Chondrocyte (in vitro differentiated cells): ENCODE measurements at regions not wholly inside any gene's neighbourhood (a gene's known extent, or its start where the extent isn't known, plus 50 kb on each side); places are given as distances from the start of the nearest gene placed in this dataset.

Experiments
- DNase-seq: peaks from one replicate; pipeline ENCODE4 v3.0.0; 2021; ENCODE audit warnings: mixed read lengths, low spot score
- H3K27ac Mint-ChIP-seq: one replicate; pipeline ENCODE4 v1.8.0; 2021; ENCODE audit warnings: mild to moderate bottlenecking, moderate library complexity, mixed read lengths; ENCODE audit not compliant: unreplicated experiment
- H3K27me3 Mint-ChIP-seq: 2 replicates; pipeline ENCODE4 v1.8.0; 2021; ENCODE audit warnings: low read depth, mixed read lengths
- H3K36me3 Mint-ChIP-seq: 2 replicates; pipeline ENCODE4 v1.8.0; 2021; ENCODE audit warnings: low read depth, mixed read lengths
- H3K4me1 Mint-ChIP-seq: 2 replicates; pipeline ENCODE4 v1.8.0; 2021; ENCODE audit warnings: low read depth, mild to moderate bottlenecking, mixed read lengths
- H3K4me3 Mint-ChIP-seq: one replicate; pipeline ENCODE4 v1.8.0; 2021; ENCODE audit warnings: mild to moderate bottlenecking, moderate library complexity, mixed read lengths; ENCODE audit not compliant: unreplicated experiment
- H3K9me3 Mint-ChIP-seq: 2 replicates; pipeline ENCODE4 v1.8.0; 2021; ENCODE audit warnings: low read depth, mixed read lengths
- TF ChIP-seq, protein P1 (sequence below): fragments of 200-600 bp; sonication (generic); IDR thresholded peaks from 2 replicates; pipeline ENCODE4 v1.5.0; 2021; ENCODE audit warnings: antibody characterized with exemption, mild to moderate bottlenecking, moderate library complexity

- DNase-seq = peak; percentile 58
- H3K9me3 Mint-ChIP-seq = peaks cover 63% of the 10 kb centered on the region
- H3K27ac Mint-ChIP-seq = no peak overlapping the region
- no peak overlapping the region for H3K4me3 Mint-ChIP-seq
- no peaks in the 10 kb centered on the region for H3K4me1 Mint-ChIP-seq
- TF ChIP-seq, protein P1, sequence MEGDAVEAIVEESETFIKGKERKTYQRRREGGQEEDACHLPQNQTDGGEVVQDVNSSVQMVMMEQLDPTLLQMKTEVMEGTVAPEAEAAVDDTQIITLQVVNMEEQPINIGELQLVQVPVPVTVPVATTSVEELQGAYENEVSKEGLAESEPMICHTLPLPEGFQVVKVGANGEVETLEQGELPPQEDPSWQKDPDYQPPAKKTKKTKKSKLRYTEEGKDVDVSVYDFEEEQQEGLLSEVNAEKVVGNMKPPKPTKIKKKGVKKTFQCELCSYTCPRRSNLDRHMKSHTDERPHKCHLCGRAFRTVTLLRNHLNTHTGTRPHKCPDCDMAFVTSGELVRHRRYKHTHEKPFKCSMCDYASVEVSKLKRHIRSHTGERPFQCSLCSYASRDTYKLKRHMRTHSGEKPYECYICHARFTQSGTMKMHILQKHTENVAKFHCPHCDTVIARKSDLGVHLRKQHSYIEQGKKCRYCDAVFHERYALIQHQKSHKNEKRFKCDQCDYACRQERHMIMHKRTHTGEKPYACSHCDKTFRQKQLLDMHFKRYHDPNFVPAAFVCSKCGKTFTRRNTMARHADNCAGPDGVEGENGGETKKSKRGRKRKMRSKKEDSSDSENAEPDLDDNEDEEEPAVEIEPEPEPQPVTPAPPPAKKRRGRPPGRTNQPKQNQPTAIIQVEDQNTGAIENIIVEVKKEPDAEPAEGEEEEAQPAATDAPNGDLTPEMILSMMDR = no peak
- H3K27me3 Mint-ChIP-seq = no peaks in the 10 kb centered on the region
- peaks cover 3% of the 10 kb centered on the region for H3K36me3 Mint-ChIP-seq
Observed at GRCh38 chr7:63044721-63045120, 953.9 kb upstream of the ZNF722 start.

DNA sequence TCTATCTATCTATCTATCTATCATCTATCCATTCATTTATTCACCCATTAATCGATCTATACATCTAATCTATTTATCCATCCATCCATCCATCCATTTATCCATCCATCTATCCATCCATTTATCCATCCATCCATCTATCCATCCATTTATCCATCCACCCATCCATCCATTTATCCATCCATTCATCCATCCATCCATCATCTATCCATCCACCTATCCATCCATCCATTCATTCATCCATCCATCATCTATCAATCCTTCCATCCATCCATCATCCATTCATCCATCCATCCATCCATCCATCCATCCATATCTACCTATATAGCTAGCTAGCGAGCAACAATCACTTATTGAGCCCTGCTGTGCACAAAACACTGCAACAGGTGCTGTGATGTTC is 953.1 kb upstream of the ZNF722 start:
- H3K27me3 Mint-ChIP-seq = no peaks in the 10 kb centered on the region
- DNase-seq = no peak
- H3K4me3 Mint-ChIP-seq = no peak overlapping the region
- no peaks in the 10 kb centered on the region for H3K4me1 Mint-ChIP-seq
- TF ChIP-seq, protein P1 = no peak
- peaks cover 3% of the 10 kb centered on the region for H3K36me3 Mint-ChIP-seq
- H3K27ac Mint-ChIP-seq = no peak overlapping the region
- peaks cover 62% of the 10 kb centered on the region for H3K9me3 Mint-ChIP-seq

DNA sequence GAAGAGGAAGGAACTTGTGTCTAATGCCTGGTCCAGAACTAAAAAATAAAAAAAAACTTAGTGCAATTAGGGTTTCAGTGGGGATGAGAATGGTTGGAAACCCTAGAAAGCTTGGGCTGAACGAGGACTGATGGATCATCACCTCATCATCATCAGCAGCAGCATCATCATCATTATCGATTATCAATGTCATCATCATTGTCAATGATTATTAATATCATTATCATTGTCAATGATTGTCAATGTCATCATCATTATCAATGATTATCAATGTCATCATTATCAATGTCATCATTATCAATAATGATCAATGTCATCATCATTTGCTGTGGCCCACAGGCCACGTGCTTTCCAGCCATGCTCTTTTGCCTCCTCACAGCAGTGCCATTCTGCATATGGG is 952.0 kb upstream of the ZNF722 start:
- Mint-ChIP-seq H3K9me3 (peaks cover 64% of the 10 kb centered on the region), H3K4me3 (no peak overlapping the region)

GRCh38 chr7:63047061-63047460 is 951.6 kb upstream of the ZNF722 start:
- Mint-ChIP-seq H3K9me3 (peaks cover 63% of the 10 kb centered on the region), H3K27me3 (no peaks in the 10 kb centered on the region), H3K27ac (no peak overlapping the region), H3K36me3 (peaks cover 3% of the 10 kb centered on the region), H3K4me3 (no peak overlapping the region), H3K4me1 (no peaks in the 10 kb centered on the region)
- DNase-seq = peak; percentile 59
- TF ChIP-seq, protein P1 = no peak

More for the DNA sequence above, 952.0 kb upstream of the ZNF722 start:
- Mint-ChIP-seq H3K4me1 (no peaks in the 10 kb centered on the region), H3K27me3 (no peaks in the 10 kb centered on the region), H3K36me3 (peaks cover 3% of the 10 kb centered on the region), H3K27ac (no peak overlapping the region)
- DNase-seq = no peak
- TF ChIP-seq, protein P1 = no peak

- H3K9me3 Mint-ChIP-seq = peaks cover 63% of the 10 kb centered on the region
- no peaks in the 10 kb centered on the region for H3K27me3 Mint-ChIP-seq
- peak; percentile 85 for DNase-seq
- H3K36me3 Mint-ChIP-seq = peaks cover 3% of the 10 kb centered on the region
- no peak overlapping the region for H3K27ac Mint-ChIP-seq
- TF ChIP-seq, protein P1 = no peak
- no peak overlapping the region for H3K4me3 Mint-ChIP-seq
- H3K4me1 Mint-ChIP-seq = no peaks in the 10 kb centered on the region
Observed at GRCh38 chr7:63047546-63047945, 951.1 kb upstream of the ZNF722 start.
